T47D (cell line): ENCODE measurements at regions not wholly inside any gene's neighbourhood (a gene's known extent, or its start where the extent isn't known, plus 50 kb on each side); places are given as distances from the start of the nearest gene placed in this dataset.
"Not testable (repeated sequence)": the region's sequence is repeated elsewhere in the genome, so short reads cannot be mapped to it uniquely, and the experiment has no call there.

Experiments
- DNase-seq, 2 experiments: peaks; one replicate each; pipeline versions ENCODE4 v3.0.0 to v3.0.0-alpha.2; 2011 to 2012; ENCODE audit warnings: low read depth in 1 of 2, low spot score in 1 of 2
- JUND ChIP-seq: IDR thresholded peaks from 2 replicates; pipeline ENCODE4 v1.6.1; 2012; ENCODE audit warnings: low read depth
- in situ Hi-C: cut with HindIII; loops from 2 replicates; pipeline ENCODE4 v1.10.0; 2016; ENCODE audit warnings: low sequenced_read_pairs, low pct_unique_long_range_greater_than_20kb

- DNase-seq: peak in 1 of 2 experiments; percentile 13
- in situ Hi-C loops: no loop called here
- TF ChIP-seq JUND: no peak
These were observed 255.8 kb downstream of the ASXL3 start for GRCh38 chr18:33833842-33834241.

- in situ Hi-C loops: no loop called here
- no peak for TF ChIP-seq JUND
- DNase-seq: no peak
These were observed 253.4 kb downstream of the ASXL3 start for GRCh38 chr18:33831424-33831823.

- no peak for TF ChIP-seq JUND
- no peak for DNase-seq
- in situ Hi-C loops: no loop called here
These were observed 252.2 kb downstream of the ASXL3 start for GRCh38 chr18:33830213-33830612.

- DNase-seq: no peak
- TF ChIP-seq JUND: no peak
- in situ Hi-C loops: no loop called here
These were observed 250.9 kb downstream of the ASXL3 start for GRCh38 chr18:33828949-33829348.

GRCh38 chr18:33826151-33826550, 248.1 kb downstream of the ASXL3 start:
- in situ Hi-C loops: no loop called here
- no peak for TF ChIP-seq JUND
- DNase-seq: no peak

- no peak for TF ChIP-seq JUND
- DNase-seq: no peak
- in situ Hi-C loops: no loop called here
These were observed 243.5 kb downstream of the ASXL3 start for GRCh38 chr18:33821503-33821902.

GRCh38 chr18:33820517-33821371, 242.7 kb downstream of the ASXL3 start:
- DNase-seq: no peak
- TF ChIP-seq JUND: no peak
- in situ Hi-C loops: no loop called here

GRCh38 chr18:33819692-33820343, 241.8 kb downstream of the ASXL3 start:
- in situ Hi-C loops, DNase-seq: not testable (repeated sequence)

GRCh38 chr18:33818145-33818544, 240.1 kb downstream of the ASXL3 start:
- no peak for TF ChIP-seq JUND
- DNase-seq: no peak
- in situ Hi-C loops: no loop called here

- in situ Hi-C loops: no loop called here
- DNase-seq: no peak
- TF ChIP-seq JUND: no peak
These were observed 239.1 kb downstream of the ASXL3 start for GRCh38 chr18:33817096-33817495.

GRCh38 chr18:33814546-33814945, 236.5 kb downstream of the ASXL3 start:
- DNase-seq: no peak
- in situ Hi-C loops: no loop called here
- no peak for TF ChIP-seq JUND

- DNase-seq: peak in 1 of 2 experiments; percentile 67
- in situ Hi-C loops: no loop called here
- no peak for TF ChIP-seq JUND
These were observed 234.2 kb downstream of the ASXL3 start for GRCh38 chr18:33812186-33812585.

GRCh38 chr18:33805592-33805991, 227.6 kb downstream of the ASXL3 start:
- in situ Hi-C loops: no loop called here
- TF ChIP-seq JUND: no peak
- peak in 1 of 2 experiments; percentile 32 for DNase-seq
